ENCODE measurements at regions not wholly inside any gene's neighbourhood (a gene's known extent, or its start where the extent isn't known, plus 50 kb on each side); places are given as distances from the start of the nearest gene placed in this dataset.

DNA sequence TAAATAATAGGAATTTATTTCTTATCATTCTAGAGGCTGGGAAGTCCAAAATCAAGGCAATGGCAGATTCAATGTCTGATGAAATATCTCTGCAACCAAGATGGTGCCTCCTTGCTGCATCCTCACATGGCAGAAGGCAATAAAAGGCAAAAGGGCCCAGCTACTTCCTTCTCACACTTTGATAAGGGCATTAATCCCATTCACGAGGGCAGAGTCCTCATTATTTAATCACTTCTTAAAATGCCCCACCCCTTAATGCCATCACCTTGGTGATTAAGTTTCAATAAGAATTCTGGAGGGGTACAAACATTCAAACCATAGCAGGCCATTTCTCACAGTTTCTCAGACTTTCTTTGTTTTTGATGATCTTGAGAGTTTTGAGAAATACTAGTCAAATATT, 145.8 kb upstream of the TSHZ2 start:
- no peak for TF ChIP-seq POLR2A (IDR thresholded peaks at IDR 0.05; ENCODE audit: low read depth, low read length)
- no peak for TF ChIP-seq POLR2AphosphoS5 (IDR thresholded peaks at IDR 0.05; ENCODE audit: low read depth, low read length)
- TF ChIP-seq TAF1 (IDR thresholded peaks at IDR 0.05; ENCODE audit: low read depth, low read length), result no peak
